GM18907 (cell line): ENCODE measurements at regions not wholly inside any gene's neighbourhood (a gene's known extent, or its start where the extent isn't known, plus 50 kb on each side); places are given as distances from the start of the nearest gene placed in this dataset.
"Not testable (repeated sequence)": the region's sequence is repeated elsewhere in the genome, so short reads cannot be mapped to it uniquely, and the experiment has no call there.

Experiments used
- ATAC-seq: cut with Tn5 transposase; IDR thresholded peaks from one replicate; pipeline ENCODE4 v1.9.1; 2021; ENCODE audit warnings: mild to moderate bottlenecking, moderate library complexity; ENCODE audit not compliant: unreplicated experiment

- not testable (repeated sequence) for ATAC-seq
Observed at GRCh38 chr20:25867015-25867775, 170.5 kb upstream of the ZNF337 start.

- ATAC-seq: peak; percentile 45
Observed at GRCh38 chr20:25865715-25866656, 169.3 kb upstream of the ZNF337 start.

- ATAC-seq: not testable (repeated sequence)
Observed at GRCh38 chr20:25864963-25865714, 168.5 kb upstream of the ZNF337 start.

- no peak for ATAC-seq
Observed at GRCh38 chr20:25864326-25864962, 167.8 kb upstream of the ZNF337 start.

GRCh38 chr20:25863536-25864325, 167.1 kb upstream of the ZNF337 start:
- ATAC-seq: no peak

- ATAC-seq: peak; percentile 41
Observed at GRCh38 chr20:25862967-25863530, 166.4 kb upstream of the ZNF337 start.

- ATAC-seq: no peak
Observed at GRCh38 chr20:25860531-25861150, 164.0 kb upstream of the ZNF337 start.

GRCh38 chr20:25859649-25860530, 163.2 kb upstream of the ZNF337 start:
- peak; percentile 59 for ATAC-seq

GRCh38 chr20:25858495-25859425, 162.1 kb upstream of the ZNF337 start:
- ATAC-seq: no peak

GRCh38 chr20:25857091-25857788, 160.6 kb upstream of the ZNF337 start:
- ATAC-seq: not testable (repeated sequence)

- no peak for ATAC-seq
Observed at GRCh38 chr20:25856256-25856884, 159.7 kb upstream of the ZNF337 start.

- ATAC-seq: not testable (repeated sequence)
Observed at GRCh38 chr20:25855451-25856156, 159.0 kb upstream of the ZNF337 start.

- ATAC-seq: not testable (repeated sequence)
Observed at GRCh38 chr20:25854666-25855065, 158.0 kb upstream of the ZNF337 start.

GRCh38 chr20:25853718-25854388, 157.2 kb upstream of the ZNF337 start:
- peak; percentile 82 for ATAC-seq
